HEK293T (cell line): ENCODE measurements at regions not wholly inside any gene's neighbourhood (a gene's known extent, or its start where the extent isn't known, plus 50 kb on each side); places are given as distances from the start of the nearest gene placed in this dataset.

Experiments used
- CTCF ChIA-PET: fragments of 350-600 bp; formaldehyde crosslinking; extraction: SDS; loops from one replicate; lab custom pipeline; 2021; ENCODE audit warnings: antibody characterized with exemption, inconsistent platforms; lab: Yijun Ruan, JAX
- POLR2A ChIA-PET: fragments of 350-600 bp; formaldehyde crosslinking; extraction: SDS; loops from one replicate; lab custom pipeline; 2020; ENCODE audit warnings: antibody characterized with exemption, inconsistent platforms; lab: Yijun Ruan, JAX
- DNase-seq: peaks from one replicate; pipeline ENCODE4 v3.0.0; 2012; ENCODE audit warnings: mixed read lengths; ENCODE audit errors: extremely low spot score
- ARNT ChIP-seq: fragments of 450-650 bp; IDR thresholded peaks from 2 replicates; pipeline ENCODE4 v1.6.1; 2017; ENCODE audit warnings: mild to moderate bottlenecking
- BHLHE40 ChIP-seq: fragments of 450-650 bp; IDR thresholded peaks from 2 replicates; pipeline ENCODE4 v1.6.1; 2016; ENCODE audit warnings: mild to moderate bottlenecking, moderate library complexity, borderline replicate concordance
- CTBP1 ChIP-seq: fragments of 450-650 bp; IDR thresholded peaks from 2 replicates; pipeline ENCODE4 v1.6.1; 2016; ENCODE audit warnings: borderline replicate concordance
- ELF4 ChIP-seq: fragments of 450-650 bp; IDR thresholded peaks from 2 replicates; pipeline ENCODE4 v1.6.1; 2017; ENCODE audit warnings: antibody characterized with exemption
- FOXA1 ChIP-seq: fragments of 450-650 bp; IDR thresholded peaks from 2 replicates; pipeline ENCODE4 v1.6.1; 2016; ENCODE audit warnings: mild to moderate bottlenecking
- FOXK2 ChIP-seq: fragments of 450-650 bp; IDR thresholded peaks from 2 replicates; pipeline ENCODE4 v1.6.1; 2016; ENCODE audit warnings: mild to moderate bottlenecking
- FOXM1 ChIP-seq: fragments of 450-650 bp; IDR thresholded peaks from 2 replicates; pipeline ENCODE4 v1.6.1; 2017; ENCODE audit warnings: mild to moderate bottlenecking, borderline replicate concordance
- HDGF ChIP-seq: fragments of 450-650 bp; IDR thresholded peaks from 2 replicates; pipeline ENCODE4 v1.6.1; 2017; ENCODE audit warnings: antibody characterized with exemption, borderline replicate concordance
- L3MBTL2 ChIP-seq: fragments of 450-650 bp; conservative IDR thresholded peaks from 2 replicates; pipeline ENCODE4 v1.6.1; 2016; ENCODE audit warnings: mild to moderate bottlenecking
- LEF1 ChIP-seq: fragments of 450-650 bp; IDR thresholded peaks from 2 replicates; pipeline ENCODE4 v1.6.1; 2017; ENCODE audit warnings: mild to moderate bottlenecking, borderline replicate concordance
- NFRKB ChIP-seq: fragments of 450-650 bp; IDR thresholded peaks from 2 replicates; pipeline ENCODE4 v1.6.1; 2016; ENCODE audit warnings: mild to moderate bottlenecking, moderate library complexity
- PKNOX1 ChIP-seq: fragments of 450-650 bp; IDR thresholded peaks from 2 replicates; pipeline ENCODE4 v1.6.1; 2016
- SP1 ChIP-seq: fragments of 450-650 bp; IDR thresholded peaks from 2 replicates; pipeline ENCODE4 v1.6.1; 2017
- SUZ12 ChIP-seq: fragments of 450-650 bp; IDR thresholded peaks from 2 replicates; pipeline ENCODE4 v1.6.1; 2016; ENCODE audit warnings: mild to moderate bottlenecking
- TARDBP ChIP-seq: fragments of 450-650 bp; IDR thresholded peaks from 2 replicates; pipeline ENCODE4 v1.6.1; 2016
- ZNF384 ChIP-seq: fragments of 450-650 bp; IDR thresholded peaks from 2 replicates; pipeline ENCODE4 v1.6.1; 2016

- DNase-seq = no peak
- ChIA-PET POLR2A (no interaction called here), CTCF (interaction anchor here (0.5 kb wide), 1 partner anchor 575 kb away, joined by 4 read pairs; no protein-coding TSS in a partner anchor)
- TF ChIP-seq NFRKB (no peak), SP1 (no peak), CTBP1 (no peak), ZNF384 (no peak)
Observed at GRCh38 chr20:10927936-10928840, 254.4 kb upstream of the JAG1 start.

GRCh38 chr20:10928841-10929421, 255.1 kb upstream of the JAG1 start:
- DNase-seq = no peak
- TF ChIP-seq CTBP1 (no peak), FOXA1 (no peak), ZNF384 (no peak), SUZ12 (no peak), LEF1 (no peak), ELF4 (no peak), NFRKB (no peak), L3MBTL2 (no peak), FOXM1 (no peak), SP1 (no peak), PKNOX1 (no peak), HDGF (no peak), FOXK2 (no peak), TARDBP (no peak), ARNT (no peak), BHLHE40 (no peak)
- POLR2A ChIA-PET = no interaction called here
- CTCF ChIA-PET = no interaction called here

GRCh38 chr20:10935658-10936402, 262.0 kb upstream of the JAG1 start:
- CTCF ChIA-PET = no interaction called here
- POLR2A ChIA-PET = no interaction called here
- DNase-seq = no peak
- no peak for TF ChIP-seq PKNOX1
- no peak for TF ChIP-seq L3MBTL2
- TF ChIP-seq FOXK2 = no peak
- TF ChIP-seq ZNF384 = no peak
- TF ChIP-seq CTBP1 = no peak
- TF ChIP-seq SUZ12 = no peak
- TF ChIP-seq TARDBP = no peak
- no peak for TF ChIP-seq BHLHE40
- no peak for TF ChIP-seq SP1
- TF ChIP-seq NFRKB = no peak
- no peak for TF ChIP-seq FOXM1
- TF ChIP-seq ARNT = no peak
- TF ChIP-seq FOXA1 = no peak
- no peak for TF ChIP-seq HDGF
- no peak for TF ChIP-seq LEF1
- TF ChIP-seq ELF4 = no peak

- DNase-seq = no peak
- ChIA-PET POLR2A (no interaction called here), CTCF (no interaction called here)
- no peak for TF ChIP-seq TARDBP
- no peak for TF ChIP-seq LEF1
- TF ChIP-seq SUZ12 = no peak
- TF ChIP-seq ZNF384 = no peak
- no peak for TF ChIP-seq ELF4
- no peak for TF ChIP-seq BHLHE40
Observed at GRCh38 chr20:10936786-10937185, 263.0 kb upstream of the JAG1 start.

GRCh38 chr20:10939331-10939941, 265.6 kb upstream of the JAG1 start:
- POLR2A ChIA-PET = no interaction called here

GRCh38 chr20:10940941-10941340, 267.1 kb upstream of the JAG1 start:
- CTCF ChIA-PET = no interaction called here
- POLR2A ChIA-PET = no interaction called here
- DNase-seq = no peak
- TF ChIP-seq HDGF = no peak
- no peak for TF ChIP-seq LEF1
- TF ChIP-seq FOXM1 = no peak
- no peak for TF ChIP-seq FOXK2
- TF ChIP-seq ARNT = no peak
- no peak for TF ChIP-seq SUZ12
- TF ChIP-seq TARDBP = no peak
- no peak for TF ChIP-seq FOXA1
- no peak for TF ChIP-seq NFRKB
- no peak for TF ChIP-seq ZNF384
- TF ChIP-seq L3MBTL2 = no peak
- no peak for TF ChIP-seq CTBP1
- no peak for TF ChIP-seq PKNOX1

More at GRCh38 chr20:10939331-10939941, 265.6 kb upstream of the JAG1 start:
- CTCF ChIA-PET = no interaction called here
- TF ChIP-seq FOXM1 = no peak
- TF ChIP-seq ARNT = no peak
- no peak for TF ChIP-seq SUZ12
- TF ChIP-seq L3MBTL2 = no peak
- no peak for TF ChIP-seq ZNF384
- no peak for TF ChIP-seq ELF4
- TF ChIP-seq HDGF = no peak
- DNase-seq = no peak
